ENCODE measurements at regions not wholly inside any gene's neighbourhood (a gene's known extent, or its start where the extent isn't known, plus 50 kb on each side); places are given as distances from the start of the nearest gene placed in this dataset.

- Histone ChIP-seq H3K36me3 (no peaks in the 10 kb centered on the region), H3K4me1 (peaks cover 0 to 10% (median 7%) of the 10 kb centered on the region in 4 donors), H3K9me3 (no peaks in the 10 kb centered on the region), H3K4me3 (no peak overlapping the region), H3K27ac (replicated peaks in 1 of 4) (no peak overlapping the region), H3K27me3 (peaks cover 0 to 5% (median 0%) of the 10 kb centered on the region in 4 donors)
- intact Hi-C loops (cut with DNase I), result no loop called here
- DNase-seq (ENCODE audit: extremely low spot score), result no peak
- TF ChIP-seq POLR2AphosphoS5 (IDR thresholded peaks at IDR 0.05) (no peak), EP300 (IDR thresholded peaks at IDR 0.05) (no peak), POLR2A (IDR thresholded peaks at IDR 0.05; ENCODE audit: low read depth) (no peak), CTCF (IDR thresholded peaks at IDR 0.05) (no peak)
- WGBS, result 92% methylated on average over 25 of the region's 25 CpGs
Measured at GRCh38 chr6:163671791-163672190, 257.3 kb downstream of the QKI start.

- no peak for TF ChIP-seq CTCF (IDR thresholded peaks at IDR 0.05)
- no peak for TF ChIP-seq POLR2A (IDR thresholded peaks at IDR 0.05; ENCODE audit: low read depth)
- TF ChIP-seq EP300 (IDR thresholded peaks at IDR 0.05), result no peak
- TF ChIP-seq POLR2AphosphoS5 (IDR thresholded peaks at IDR 0.05), result no peak
- no peak for DNase-seq (ENCODE audit: extremely low spot score)
- Histone ChIP-seq H3K4me1 (peaks cover 0 to 10% (median 8%) of the 10 kb centered on the region in 4 donors), H3K4me3 (no peak overlapping the region), H3K36me3 (no peaks in the 10 kb centered on the region), H3K27me3 (peaks cover 0 to 5% (median 0%) of the 10 kb centered on the region in 4 donors), H3K9me3 (no peaks in the 10 kb centered on the region), H3K27ac (replicated peaks in 1 of 4) (no peak overlapping the region)
- WGBS, result 97% methylated on average over 12 of the region's 19 CpGs
- intact Hi-C loops (cut with DNase I), result no loop called here
Measured at GRCh38 chr6:163671355-163671754, 256.8 kb downstream of the QKI start.

- intact Hi-C loops (cut with DNase I), result no loop called here
- peaks cover 0 to 5% (median 0%) of the 10 kb centered on the region in 4 donors for H3K27me3 ChIP-seq
- no peak overlapping the region for H3K4me3 ChIP-seq
- H3K36me3 ChIP-seq, result no peaks in the 10 kb centered on the region
- DNase-seq (ENCODE audit: extremely low spot score), result no peak
- WGBS, result 93% methylated on average over 1 of the region's 1 CpG
- TF ChIP-seq CTCF (IDR thresholded peaks at IDR 0.05) (no peak), POLR2A (IDR thresholded peaks at IDR 0.05; ENCODE audit: low read depth) (no peak), EP300 (IDR thresholded peaks at IDR 0.05) (no peak), POLR2AphosphoS5 (IDR thresholded peaks at IDR 0.05) (no peak)
- no peak overlapping the region for H3K27ac ChIP-seq (replicated peaks in 1 of 4)
- peaks cover 0 to 10% (median 8%) of the 10 kb centered on the region in 4 donors for H3K4me1 ChIP-seq
- no peaks in the 10 kb centered on the region for H3K9me3 ChIP-seq
Measured at GRCh38 chr6:163670336-163670735, 255.8 kb downstream of the QKI start.

GRCh38 chr6:163668061-163668426 is 253.5 kb downstream of the QKI start:
- peaks cover 0 to 10% (median 8%) of the 10 kb centered on the region in 4 donors for H3K4me1 ChIP-seq
- H3K4me3 ChIP-seq, result no peak overlapping the region
- intact Hi-C loops (cut with DNase I), result no loop called here
- no peak for TF ChIP-seq POLR2A (IDR thresholded peaks at IDR 0.05; ENCODE audit: low read depth)
- no peak for TF ChIP-seq CTCF (IDR thresholded peaks at IDR 0.05)
- TF ChIP-seq EP300 (IDR thresholded peaks at IDR 0.05), result no peak
- no peak for TF ChIP-seq POLR2AphosphoS5 (IDR thresholded peaks at IDR 0.05)
- no peaks in the 10 kb centered on the region for H3K9me3 ChIP-seq
- H3K27ac ChIP-seq (replicated peaks in 1 of 4), result no peak overlapping the region
- 62% methylated on average over 4 of the region's 4 CpGs for WGBS
- no peaks in the 10 kb centered on the region for H3K36me3 ChIP-seq
- peaks cover 0 to 10% (median 0%) of the 10 kb centered on the region in 4 donors for H3K27me3 ChIP-seq
- peak; percentile 5 for DNase-seq (ENCODE audit: extremely low spot score)

All from esophagus muscularis mucosa (tissue), 4 donors.